HFFc6 (cell line): ENCODE measurements at regions not wholly inside any gene's neighbourhood (a gene's known extent, or its start where the extent isn't known, plus 50 kb on each side); places are given as distances from the start of the nearest gene placed in this dataset.
"Not testable (repeated sequence)": the region's sequence is repeated elsewhere in the genome, so short reads cannot be mapped to it uniquely, and the experiment has no call there.

ENCODE experiments used
- DNase-seq: peaks from one replicate; pipeline ENCODE4 v3.0.0-alpha.2; 2018
- H3K27ac Mint-ChIP-seq: 2 replicates; pipeline ENCODE4 v1.8.0; 2020; ENCODE audit warnings: mild to moderate bottlenecking, mixed read lengths
- H3K27me3 Mint-ChIP-seq: 2 replicates; pipeline ENCODE4 v1.8.0; 2021; ENCODE audit warnings: mild to moderate bottlenecking, moderate library complexity, mixed read lengths; ENCODE audit not compliant: insufficient read depth
- H3K36me3 Mint-ChIP-seq: 2 replicates; pipeline ENCODE4 v1.8.0; 2021; ENCODE audit warnings: low read depth, mixed read lengths
- H3K4me1 Mint-ChIP-seq: 2 replicates; pipeline ENCODE4 v1.8.0; 2020; ENCODE audit warnings: low read depth, mixed read lengths
- H3K4me3 Mint-ChIP-seq: 2 replicates; pipeline ENCODE4 v1.8.0; 2020; ENCODE audit warnings: mild to moderate bottlenecking, moderate library complexity, mixed read lengths
- H3K9me3 Mint-ChIP-seq: 2 replicates; pipeline ENCODE4 v1.8.0; 2020; ENCODE audit warnings: mild to moderate bottlenecking, mixed read lengths
- CTCF ChIP-seq: fragments of 200-600 bp; sonication (generic); IDR thresholded peaks from 2 replicates; pipeline ENCODE4 v1.5.0; 2021; ENCODE audit warnings: antibody characterized with exemption, mild to moderate bottlenecking

- no peaks in the 10 kb centered on the region for H3K4me1 Mint-ChIP-seq
- no peaks in the 10 kb centered on the region for H3K36me3 Mint-ChIP-seq
- peaks cover 31% of the 10 kb centered on the region for H3K9me3 Mint-ChIP-seq
- no peak for TF ChIP-seq CTCF
- no peak for DNase-seq
- H3K27ac Mint-ChIP-seq: no peak overlapping the region
- no peaks in the 10 kb centered on the region for H3K27me3 Mint-ChIP-seq
- no peak overlapping the region for H3K4me3 Mint-ChIP-seq
Measured at GRCh38 chr4:65241257-65241997, 428.9 kb downstream of the EPHA5 start.

- H3K27me3 Mint-ChIP-seq: no peaks in the 10 kb centered on the region; the same call in 1 of the 2 replicates
- TF ChIP-seq CTCF: no peak
- H3K9me3 Mint-ChIP-seq: peaks cover 18% of the 10 kb centered on the region
- H3K36me3 Mint-ChIP-seq: no peaks in the 10 kb centered on the region
- DNase-seq: no peak
- no peak overlapping the region for H3K27ac Mint-ChIP-seq
- no peak overlapping the region for H3K4me3 Mint-ChIP-seq
- H3K4me1 Mint-ChIP-seq: no peaks in the 10 kb centered on the region
Measured at GRCh38 chr4:65234061-65234460, 436.2 kb downstream of the EPHA5 start.

GRCh38 chr4:65227628-65228027 is 442.7 kb downstream of the EPHA5 start:
- no peak for DNase-seq
- no peak for TF ChIP-seq CTCF
- Mint-ChIP-seq H3K27me3 (no peaks in the 10 kb centered on the region), H3K27ac (no peak overlapping the region), H3K4me1 (no peaks in the 10 kb centered on the region), H3K9me3 (peaks cover 22% of the 10 kb centered on the region), H3K36me3 (no peaks in the 10 kb centered on the region), H3K4me3 (no peak overlapping the region)

- no peaks in the 10 kb centered on the region for H3K4me1 Mint-ChIP-seq
- H3K9me3 Mint-ChIP-seq: peaks cover 17% of the 10 kb centered on the region
- H3K27me3 Mint-ChIP-seq: no peaks in the 10 kb centered on the region
- TF ChIP-seq CTCF: no peak
- H3K4me3 Mint-ChIP-seq: no peak overlapping the region
- no peak for DNase-seq
- H3K36me3 Mint-ChIP-seq: no peaks in the 10 kb centered on the region
- H3K27ac Mint-ChIP-seq: no peak overlapping the region
Measured at GRCh38 chr4:65223601-65224000, 446.7 kb downstream of the EPHA5 start.

GRCh38 chr4:65223074-65223473 is 447.2 kb downstream of the EPHA5 start:
- not testable (repeated sequence) for H3K4me1 Mint-ChIP-seq, H3K27me3 Mint-ChIP-seq, DNase-seq, H3K36me3 Mint-ChIP-seq, H3K27ac Mint-ChIP-seq, H3K4me3 Mint-ChIP-seq
- peaks cover 19% of the 10 kb centered on the region for H3K9me3 Mint-ChIP-seq

- no peak for DNase-seq
- Mint-ChIP-seq H3K4me3 (no peak overlapping the region), H3K36me3 (no peaks in the 10 kb centered on the region), H3K27me3 (no peaks in the 10 kb centered on the region; the same call in 1 of the 2 replicates), H3K9me3 (peaks cover 29% of the 10 kb centered on the region), H3K27ac (no peak overlapping the region), H3K4me1 (no peaks in the 10 kb centered on the region)
- no peak for TF ChIP-seq CTCF
Measured at GRCh38 chr4:65217179-65217578, 453.1 kb downstream of the EPHA5 start.
